HG03196 (cell line): ENCODE measurements at regions not wholly inside any gene's neighbourhood (a gene's known extent, or its start where the extent isn't known, plus 50 kb on each side); places are given as distances from the start of the nearest gene placed in this dataset.
"Not testable (repeated sequence)": the region's sequence is repeated elsewhere in the genome, so short reads cannot be mapped to it uniquely, and the experiment has no call there.

ENCODE experiments used
- ATAC-seq: cut with Tn5 transposase; IDR thresholded peaks from one replicate; pipeline ENCODE4 v1.9.1; 2021; ENCODE audit not compliant: unreplicated experiment

DNA sequence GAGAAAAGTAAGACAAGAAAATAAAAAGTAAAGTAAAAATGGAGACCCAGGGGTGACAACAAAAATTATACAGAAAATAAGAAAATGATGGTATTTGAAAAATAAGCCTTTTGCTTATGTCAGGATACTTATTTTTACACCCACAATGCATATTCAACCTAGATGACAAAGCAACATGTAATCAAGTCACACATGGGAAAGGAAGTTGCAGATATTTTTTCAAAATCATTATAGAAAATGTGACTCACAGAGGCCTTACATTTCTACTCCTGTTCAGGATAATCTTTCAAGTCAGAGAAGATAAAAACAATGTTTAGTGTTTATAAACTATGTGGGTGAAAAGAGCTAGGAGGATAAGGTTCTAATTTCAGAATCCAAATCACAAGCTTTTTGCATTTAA is 275.3 kb upstream of the UBE2E3 start:
- no peak for ATAC-seq

DNA sequence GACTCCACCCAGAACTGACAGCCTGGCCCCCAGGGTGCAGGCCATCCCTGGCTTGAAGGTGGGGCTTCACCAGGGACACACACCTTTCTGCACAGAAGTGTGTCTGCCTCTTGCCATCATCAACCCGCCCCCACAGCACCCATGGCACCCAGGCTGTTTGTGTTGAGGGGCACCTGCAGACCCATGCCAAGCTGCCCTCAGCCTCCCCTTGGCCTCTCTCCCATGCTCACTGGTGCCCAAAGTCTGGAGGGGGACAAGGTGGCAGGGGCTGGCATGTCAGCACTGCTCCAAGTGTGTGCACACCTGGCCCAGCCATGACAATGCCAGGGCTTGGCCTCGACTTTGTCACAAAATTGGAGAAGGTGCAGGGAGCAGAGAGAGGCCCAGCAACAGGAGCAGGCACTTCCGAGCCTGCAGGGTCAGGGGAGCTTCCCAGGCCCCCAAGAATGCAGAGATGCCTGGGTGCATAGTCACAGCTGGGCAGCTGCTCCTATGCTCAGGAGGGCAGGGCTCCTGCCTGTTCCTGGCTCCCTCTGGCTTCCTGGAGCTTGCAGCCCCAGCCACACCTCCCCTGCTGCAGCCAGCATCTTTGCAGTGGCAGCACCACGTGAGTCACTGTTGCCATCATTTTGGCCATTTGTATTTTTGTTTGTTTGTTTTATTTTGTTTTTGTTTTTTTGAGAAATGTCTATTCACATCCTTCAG is 280.6 kb upstream of the UBE2E3 start:
- no peak for ATAC-seq

GRCh38 chr2:180698668-180699067 is 281.7 kb upstream of the UBE2E3 start:
- no peak for ATAC-seq

- no peak for ATAC-seq
Observed at GRCh38 chr2:180695586-180696401, 284.6 kb upstream of the UBE2E3 start.

GRCh38 chr2:180694445-180695421 is 285.7 kb upstream of the UBE2E3 start:
- ATAC-seq = no peak

GRCh38 chr2:180692322-180692721 is 288.1 kb upstream of the UBE2E3 start:
- ATAC-seq = no peak

DNA sequence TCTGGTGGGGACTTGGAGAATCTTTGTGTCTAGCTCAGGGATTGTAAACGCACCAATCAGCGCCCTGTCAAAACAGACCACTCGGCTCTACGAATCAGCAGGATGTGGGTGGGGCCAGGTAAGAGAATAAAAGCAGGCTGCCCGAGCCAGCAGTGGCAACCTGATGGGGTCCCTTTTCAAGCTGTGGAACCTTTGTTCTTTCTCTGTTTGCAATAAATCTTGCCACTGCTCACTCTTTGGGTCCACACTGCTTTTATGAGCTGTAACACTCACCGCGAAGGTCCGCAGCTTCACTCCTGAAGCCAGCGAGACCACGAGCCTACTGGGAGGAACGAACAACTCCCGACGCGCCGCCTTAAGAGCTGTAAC is 288.6 kb upstream of the UBE2E3 start:
- ATAC-seq = not testable (repeated sequence)

DNA sequence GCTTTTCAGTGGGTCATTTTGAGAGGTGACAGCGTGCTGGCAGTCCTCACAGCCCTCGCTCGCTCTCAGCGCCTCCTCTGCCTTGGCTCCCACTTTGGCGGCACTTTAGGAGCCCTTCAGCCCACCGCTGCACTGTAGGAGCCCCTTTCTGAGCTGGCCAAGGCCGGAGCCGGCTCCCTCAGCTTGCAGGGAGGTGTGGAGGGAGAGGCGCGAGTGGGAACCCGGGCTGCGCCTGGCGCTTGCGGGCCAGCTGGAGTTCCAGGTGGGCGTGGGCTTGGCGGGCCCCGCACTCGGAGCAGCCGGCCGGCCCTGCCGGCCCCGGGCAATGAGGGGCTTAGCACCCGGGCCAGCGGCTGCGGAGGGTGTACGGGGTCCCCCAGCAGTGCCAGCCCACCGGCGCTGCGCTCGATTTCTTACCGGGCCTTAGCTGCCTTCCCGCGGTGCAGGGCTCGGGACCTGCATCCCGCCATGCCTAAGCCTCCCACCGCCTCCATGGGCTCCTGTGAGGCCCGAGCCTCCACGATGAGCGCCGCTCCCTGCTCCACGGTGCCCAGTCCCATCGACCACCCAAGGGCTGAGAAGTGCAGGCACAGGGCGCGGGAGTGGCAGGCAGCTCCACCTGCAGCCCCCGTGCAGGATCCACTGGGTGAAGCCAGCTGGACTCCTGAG is 289.1 kb upstream of the UBE2E3 start:
- not testable (repeated sequence) for ATAC-seq

DNA sequence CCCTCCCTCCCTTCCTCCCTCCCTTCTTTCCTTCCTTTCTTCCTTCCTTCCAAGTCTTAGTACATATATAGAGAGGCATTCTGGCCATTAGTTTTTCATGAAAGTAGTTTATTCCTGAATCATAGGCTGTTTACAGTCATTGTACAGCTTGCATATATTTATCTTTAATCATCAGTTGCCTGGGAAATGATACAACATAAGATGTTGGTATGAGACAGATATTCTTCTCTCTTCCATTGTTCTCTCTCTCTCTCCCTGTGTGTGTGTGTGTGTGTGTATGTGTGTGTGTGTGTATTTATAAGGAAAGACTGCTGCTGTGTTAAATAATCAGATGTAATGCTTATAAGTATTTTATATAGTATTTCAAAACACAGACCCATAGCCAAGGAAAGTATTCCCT is 289.8 kb upstream of the UBE2E3 start:
- no peak for ATAC-seq

GRCh38 chr2:180682871-180683270 is 297.5 kb upstream of the UBE2E3 start:
- ATAC-seq = no peak

DNA sequence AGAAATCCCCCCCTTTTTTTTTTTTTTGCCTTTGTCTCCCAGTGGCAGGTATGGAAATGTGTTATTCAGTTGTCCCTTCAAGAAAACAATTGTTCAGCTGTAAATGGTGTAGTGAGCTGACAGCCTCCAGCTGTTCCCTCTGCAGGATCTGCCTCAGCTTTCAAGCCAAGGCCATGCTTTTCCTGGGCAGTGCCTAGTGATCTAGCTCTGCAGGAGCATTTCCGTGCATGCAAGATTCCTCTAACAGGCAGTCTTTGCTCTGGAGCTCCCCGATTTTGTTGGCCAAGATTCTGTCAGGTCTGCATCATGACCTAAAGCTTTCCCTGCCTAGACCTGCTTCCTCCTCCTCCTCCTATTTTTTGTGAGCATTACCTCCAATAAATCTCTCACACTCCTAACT is 300.7 kb upstream of the UBE2E3 start:
- no peak for ATAC-seq

DNA sequence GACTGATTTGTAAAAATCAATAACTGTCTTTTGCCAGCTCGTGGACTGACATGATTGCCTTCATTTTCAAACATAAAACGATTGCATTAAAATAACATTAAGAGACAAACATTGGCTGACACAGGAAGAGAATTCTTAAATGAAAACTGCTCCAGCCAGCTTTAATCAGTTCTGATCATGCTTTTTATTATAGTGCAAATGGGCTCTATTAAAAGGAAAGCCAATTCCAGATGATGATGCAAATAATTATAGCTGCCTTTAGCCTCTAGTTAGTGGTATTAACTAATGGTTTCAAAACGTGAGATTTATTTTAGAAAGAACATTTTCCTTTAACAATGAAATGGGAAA is 301.8 kb upstream of the UBE2E3 start:
- no peak for ATAC-seq

GRCh38 chr2:180677930-180678624 is 302.3 kb upstream of the UBE2E3 start:
- no peak for ATAC-seq

GRCh38 chr2:180677200-180677599 is 303.2 kb upstream of the UBE2E3 start:
- no peak for ATAC-seq

DNA sequence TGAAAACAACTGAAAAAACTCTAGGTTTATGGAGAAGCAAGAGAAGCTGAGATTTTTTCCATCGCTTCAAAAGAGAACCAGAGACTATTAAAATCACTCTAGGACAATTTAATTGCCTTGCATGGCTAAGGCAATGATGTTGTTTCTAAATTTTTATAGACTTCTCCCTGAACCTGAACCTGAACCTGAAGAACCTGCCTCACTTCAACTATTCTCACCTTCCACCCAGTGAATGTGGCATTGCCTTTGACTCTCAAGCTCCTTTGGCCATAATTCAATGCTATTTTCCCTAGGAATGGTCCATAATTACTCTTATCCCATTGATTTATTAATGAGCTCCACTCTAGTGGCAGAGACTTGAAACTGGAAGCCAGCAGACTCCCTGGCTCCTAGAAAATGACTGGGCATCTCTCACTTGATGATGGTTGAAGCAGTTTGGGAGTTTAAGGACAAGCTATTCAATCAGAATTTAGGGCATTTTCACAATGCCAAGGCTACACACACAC is 303.8 kb upstream of the UBE2E3 start:
- ATAC-seq = no peak

GRCh38 chr2:180675170-180675569 is 305.2 kb upstream of the UBE2E3 start:
- no peak for ATAC-seq

DNA sequence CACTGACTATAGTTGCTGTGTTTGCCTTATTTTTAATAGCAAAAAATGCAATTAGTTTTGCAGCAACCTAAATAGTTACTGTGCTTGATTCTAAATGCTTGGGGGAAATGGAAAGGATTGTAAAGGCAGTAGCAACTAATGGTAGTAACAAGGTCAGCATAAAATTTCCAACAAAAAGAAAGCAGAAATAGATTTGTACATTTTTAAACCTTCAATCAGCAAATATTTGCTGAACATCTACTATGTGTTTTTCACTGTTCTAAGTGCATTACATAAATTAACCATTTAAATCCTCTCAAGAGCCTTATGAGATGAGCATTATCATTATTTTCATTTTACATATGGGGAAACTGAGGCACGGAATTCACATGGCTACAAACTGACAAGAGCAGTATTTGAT is 308.0 kb upstream of the UBE2E3 start:
- ATAC-seq = no peak

- ATAC-seq = no peak
Observed at GRCh38 chr2:180670302-180671003, 310.0 kb upstream of the UBE2E3 start.

- ATAC-seq = no peak
Observed at GRCh38 chr2:180669016-180669415, 311.4 kb upstream of the UBE2E3 start.

DNA sequence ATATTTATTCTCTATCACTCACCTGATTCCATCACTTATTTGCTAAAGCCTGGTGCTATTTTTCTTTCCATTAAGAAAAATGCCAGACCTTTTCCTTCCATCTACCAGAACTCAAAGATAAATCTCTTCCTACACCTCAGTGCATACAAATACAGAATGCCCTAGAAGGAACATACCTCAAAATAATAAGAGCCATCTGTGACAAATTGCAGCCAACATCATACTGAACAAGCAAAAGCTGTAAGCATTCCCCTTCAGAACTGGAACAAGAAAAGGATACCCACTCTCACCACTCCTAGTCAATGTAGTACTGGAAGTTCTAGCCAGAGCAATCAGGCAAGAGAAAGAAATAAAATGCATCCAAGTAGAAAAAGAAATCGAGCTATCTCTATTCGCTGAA is 315.9 kb upstream of the UBE2E3 start:
- ATAC-seq = no peak
